HCT116 (cell line): ENCODE measurements at regions not wholly inside any gene's neighbourhood (a gene's known extent, or its start where the extent isn't known, plus 50 kb on each side); places are given as distances from the start of the nearest gene placed in this dataset.

Experiments used
- ATAC-seq: fragments of 200-7000 bp; cut with Tn5 transposase; 2 replicates; pipeline ENCODE4 v1.9.1; 2020; ENCODE audit warnings: mild to moderate bottlenecking, moderate library complexity
- BruUV-seq: library from RNA; stranded (reverse); fragments of 400-500 nt; replicated peaks from 2 replicates; lab custom pipeline; 2021; lab: Mats Ljungman, UMichigan
- CTCF ChIA-PET: fragments of 300-600 bp; sonication (Branson Sonifier 250); formaldehyde crosslinking; loops from one replicate; lab custom pipeline; 2021; ENCODE audit warnings: antibody characterized with exemption; lab: Charles Lee
- POLR2A ChIA-PET: fragments of 300-600, 350-600 bp; sonication (Branson Sonifier 250); formaldehyde crosslinking; loops from one replicate; lab custom pipeline; 2021; ENCODE audit warnings: antibody characterized with exemption; lab: Charles Lee
- RAD21 ChIA-PET, 2 experiments: fragments of 300-600 bp; sonication (Branson Sonifier 250); formaldehyde crosslinking; loops; one replicate each; lab custom pipeline; 2023; ENCODE audit warnings: low total read pairs in 2 of 2; ENCODE audit not compliant: uncharacterized antibody in 2 of 2, unreplicated experiment in 2 of 2, low non-redundant PET in 1 of 2; lab: Charles Lee
- DNase-seq: peaks from one replicate; pipeline ENCODE4 v3.0.0-alpha.2; 2010; ENCODE audit warnings: low read depth, low spot score
- H2AFZ ChIP-seq: fragments of 200-600 bp; shearing (Covaris generic), sonication (generic); 2 replicates; pipeline ENCODE4 v1.6.1; 2017; ENCODE audit warnings: low read depth, mixed run types, mixed read lengths, antibody characterized with exemption, low read length; ENCODE audit not compliant: poor library complexity, severe bottlenecking
- H3K27ac ChIP-seq: 2 replicates; pipeline ENCODE4 v1.5.1; 2012; ENCODE audit warnings: low read depth, low read length
- H3K27me3 ChIP-seq: fragments of 200-600 bp; sonication (generic); 2 replicates; pipeline ENCODE4 v1.6.1; 2016; ENCODE audit warnings: mixed run types, low read length, mixed read lengths; ENCODE audit not compliant: insufficient read depth
- H3K36me3 ChIP-seq, 2 experiments: fragments of 200-500 bp in 1 of 2; fragments of 200-600 bp in 1 of 2; sonication (Bioruptor generic) in 1 of 2; sonication (generic) in 1 of 2; 2 replicates each; pipeline versions ENCODE4 v1.5.1 to v1.6.1; 2014 to 2016; ENCODE audit warnings: low read length in 2 of 2, inconsistent platforms in 1 of 2, mixed read lengths in 1 of 2, mixed run types in 1 of 2; ENCODE audit not compliant: insufficient read depth in 2 of 2, control insufficient read depth in 1 of 2
- H3K4me1 ChIP-seq, 2 experiments: fragments of 200-600 bp in 1 of 2; sonication (generic) in 1 of 2; 2 replicates each; pipeline versions ENCODE4 v1.5.1 to v1.6.1; 2012 to 2017; ENCODE audit warnings: low read length in 2 of 2, inconsistent platforms in 1 of 2, mild to moderate bottlenecking in 1 of 2, mixed read lengths in 1 of 2, mixed run types in 1 of 2, moderate library complexity in 1 of 2; ENCODE audit not compliant: insufficient read depth in 2 of 2, control insufficient read depth in 1 of 2
- H3K4me2 ChIP-seq: fragments of 200-600 bp; sonication (generic); 2 replicates; pipeline ENCODE4 v1.6.1; 2017; ENCODE audit warnings: mixed run types, low read length, mixed read lengths
- H3K4me3 ChIP-seq, 2 experiments: fragments of 200-600 bp in 1 of 2; sonication (generic) in 1 of 2; replicated peaks in 1 of 2; 2 replicates each; pipeline ENCODE4 v1.5.1; 2011 to 2016; ENCODE audit warnings: low read length in 2 of 2, control low read depth in 1 of 2, low read depth in 1 of 2, mild to moderate bottlenecking in 1 of 2, mixed read lengths in 1 of 2, mixed run types in 1 of 2
- H3K79me2 ChIP-seq: fragments of 200-600 bp; sonication (generic); 2 replicates; pipeline ENCODE4 v1.6.1; 2017; ENCODE audit warnings: mild to moderate bottlenecking, mixed run types, low read length, moderate library complexity, mixed read lengths; ENCODE audit not compliant: insufficient read depth
- H3K9ac ChIP-seq: fragments of 200-600 bp; sonication (generic); 2 replicates; pipeline ENCODE4 v1.6.1; 2016; ENCODE audit warnings: low read length, mixed read lengths
- H3K9me2 ChIP-seq: fragments of 200-600 bp; sonication (generic), shearing (Covaris generic); 2 replicates; pipeline ENCODE4 v1.6.1; 2017; ENCODE audit warnings: mixed run types, mild to moderate bottlenecking, moderate library complexity; ENCODE audit not compliant: insufficient read depth
- H3K9me3 ChIP-seq, 2 experiments: fragments of 200-500 bp in 1 of 2; fragments of 200-600 bp in 1 of 2; sonication (Bioruptor generic) in 1 of 2; sonication (generic) in 1 of 2; 2 replicates each; pipeline ENCODE4 v1.6.1; 2014 to 2017; ENCODE audit warnings: low read length in 2 of 2, mixed read lengths in 2 of 2, inconsistent platforms in 1 of 2, low read depth in 1 of 2, mild to moderate bottlenecking in 1 of 2, mixed run types in 1 of 2, moderate library complexity in 1 of 2; ENCODE audit not compliant: control insufficient read depth in 1 of 2, insufficient read depth in 1 of 2
- H4K20me1 ChIP-seq: fragments of 200-600 bp; sonication (generic), shearing (Covaris generic); 2 replicates; pipeline ENCODE4 v1.6.1; 2017; ENCODE audit warnings: mixed run types, mild to moderate bottlenecking, moderate library complexity; ENCODE audit not compliant: insufficient read depth
- CBX3 ChIP-seq: IDR thresholded peaks from 2 replicates; pipeline ENCODE4 v1.6.1; 2012; ENCODE audit warnings: low read depth
- EGR1 ChIP-seq: IDR thresholded peaks from 2 replicates; pipeline ENCODE4 v1.6.1; 2012; ENCODE audit warnings: low read depth
- ELF1 ChIP-seq: IDR thresholded peaks from 2 replicates; pipeline ENCODE4 v1.6.1; 2012; ENCODE audit warnings: low read depth, borderline replicate concordance
- EZH2 ChIP-seq: fragments of 200-600 bp; sonication (generic); IDR thresholded peaks from 2 replicates; pipeline ENCODE4 v1.6.1; 2017; ENCODE audit warnings: antibody characterized with exemption, mixed run types
- MAX ChIP-seq: IDR thresholded peaks from 2 replicates; pipeline ENCODE4 v1.6.1; 2012
- POLR2A ChIP-seq: IDR thresholded peaks from 2 replicates; pipeline ENCODE4 v1.7.0; 2011; ENCODE audit warnings: borderline replicate concordance; ENCODE audit not compliant: insufficient read depth, insufficient read length; ENCODE audit errors: extremely low read depth
- POLR2AphosphoS5 ChIP-seq: IDR thresholded peaks from 2 replicates; pipeline ENCODE4 v1.6.1; 2011; ENCODE audit warnings: mild to moderate bottlenecking, low read depth, low read length, moderate library complexity
- RAD21 ChIP-seq: IDR thresholded peaks from 2 replicates; pipeline ENCODE4 v1.6.1; 2012; ENCODE audit warnings: low read depth, mild to moderate bottlenecking
- SIN3A ChIP-seq: IDR thresholded peaks from 2 replicates; pipeline ENCODE4 v1.6.1; 2012; ENCODE audit warnings: low read depth
- SP1 ChIP-seq: IDR thresholded peaks from 2 replicates; pipeline ENCODE4 v1.6.1; 2012; ENCODE audit warnings: low read depth
- SRF ChIP-seq: IDR thresholded peaks from 2 replicates; pipeline ENCODE4 v1.6.1; 2012; ENCODE audit warnings: low read depth
- TCF7L2 ChIP-seq: IDR thresholded peaks from 2 replicates; pipeline ENCODE4 v1.7.0; 2011; ENCODE audit warnings: borderline replicate concordance, inconsistent platforms; ENCODE audit not compliant: insufficient read depth, insufficient read length; ENCODE audit errors: extremely low read depth
- ZFX ChIP-seq: fragments of 450-650 bp; IDR thresholded peaks from 2 replicates; pipeline ENCODE4 v1.6.1; 2017
- intact Hi-C: fragments of 100-400 bp; cut with micrococcal nuclease; formaldehyde crosslinking; loops from 2 replicates; pipeline ENCODE4 v1.10.0; 2022
- TF ChIP-seq, protein P1 (sequence below): IDR thresholded peaks from 2 replicates; pipeline ENCODE4 v1.6.1; 2012
- TF ChIP-seq, protein P2 (sequence below): IDR thresholded peaks from 2 replicates; pipeline ENCODE4 v1.6.1; 2012; ENCODE audit warnings: low read depth

- Histone ChIP-seq H4K20me1 (no peaks in the 10 kb centered on the region), H3K36me3 (no peaks in the 10 kb centered on the region), H3K4me1 (no peaks in the 10 kb centered on the region), H2AFZ (no peak overlapping the region), H3K4me3 (no peak overlapping the region), H3K9me2 (no peaks in the 10 kb centered on the region), H3K4me2 (no peak overlapping the region), H3K79me2 (no peaks in the 10 kb centered on the region), H3K9me3 (no peaks in the 10 kb centered on the region), H3K9ac (no peak overlapping the region), H3K27ac (no peak overlapping the region), H3K27me3 (no peaks in the 10 kb centered on the region)
- ATAC-seq (no peak), DNase-seq (no peak)
- BruUV-seq = no TSS peak
- ChIA-PET CTCF (no interaction called here), POLR2A (no interaction called here), RAD21 (no interaction called here)
- intact Hi-C loops = no loop called here
- TF ChIP-seq, protein P1, sequence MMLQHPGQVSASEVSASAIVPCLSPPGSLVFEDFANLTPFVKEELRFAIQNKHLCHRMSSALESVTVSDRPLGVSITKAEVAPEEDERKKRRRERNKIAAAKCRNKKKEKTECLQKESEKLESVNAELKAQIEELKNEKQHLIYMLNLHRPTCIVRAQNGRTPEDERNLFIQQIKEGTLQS = no peak
- TF ChIP-seq CBX3 (no peak), SP1 (no peak), POLR2AphosphoS5 (no peak), ELF1 (no peak)
Observed at GRCh38 chr15:95709959-95710695, 620.4 kb upstream of the NR2F2 start.

- H3K27me3 ChIP-seq = no peaks in the 10 kb centered on the region
- DNase-seq (no peak), ATAC-seq (no peak)
- ChIA-PET POLR2A (no interaction called here), CTCF (no interaction called here), RAD21 (no interaction called here)
- H3K9ac ChIP-seq = no peak overlapping the region
- no peaks in the 10 kb centered on the region for H4K20me1 ChIP-seq
- H3K9me2 ChIP-seq = no peaks in the 10 kb centered on the region
- H3K4me2 ChIP-seq = no peak overlapping the region
- no peaks in the 10 kb centered on the region for H3K9me3 ChIP-seq
- no peak overlapping the region for H2AFZ ChIP-seq
- H3K36me3 ChIP-seq = no peaks in the 10 kb centered on the region
- intact Hi-C loops = no loop called here
- no peaks in the 10 kb centered on the region for H3K4me1 ChIP-seq
- no peak overlapping the region for H3K4me3 ChIP-seq
- no TSS peak for BruUV-seq
- H3K79me2 ChIP-seq = no peaks in the 10 kb centered on the region
- H3K27ac ChIP-seq = no peak overlapping the region
- TF ChIP-seq EZH2 = no peak
- no peak for TF ChIP-seq RAD21
- TF ChIP-seq SP1 = no peak
- TF ChIP-seq EGR1 = no peak
- no peak for TF ChIP-seq SRF
- TF ChIP-seq, protein P2, sequence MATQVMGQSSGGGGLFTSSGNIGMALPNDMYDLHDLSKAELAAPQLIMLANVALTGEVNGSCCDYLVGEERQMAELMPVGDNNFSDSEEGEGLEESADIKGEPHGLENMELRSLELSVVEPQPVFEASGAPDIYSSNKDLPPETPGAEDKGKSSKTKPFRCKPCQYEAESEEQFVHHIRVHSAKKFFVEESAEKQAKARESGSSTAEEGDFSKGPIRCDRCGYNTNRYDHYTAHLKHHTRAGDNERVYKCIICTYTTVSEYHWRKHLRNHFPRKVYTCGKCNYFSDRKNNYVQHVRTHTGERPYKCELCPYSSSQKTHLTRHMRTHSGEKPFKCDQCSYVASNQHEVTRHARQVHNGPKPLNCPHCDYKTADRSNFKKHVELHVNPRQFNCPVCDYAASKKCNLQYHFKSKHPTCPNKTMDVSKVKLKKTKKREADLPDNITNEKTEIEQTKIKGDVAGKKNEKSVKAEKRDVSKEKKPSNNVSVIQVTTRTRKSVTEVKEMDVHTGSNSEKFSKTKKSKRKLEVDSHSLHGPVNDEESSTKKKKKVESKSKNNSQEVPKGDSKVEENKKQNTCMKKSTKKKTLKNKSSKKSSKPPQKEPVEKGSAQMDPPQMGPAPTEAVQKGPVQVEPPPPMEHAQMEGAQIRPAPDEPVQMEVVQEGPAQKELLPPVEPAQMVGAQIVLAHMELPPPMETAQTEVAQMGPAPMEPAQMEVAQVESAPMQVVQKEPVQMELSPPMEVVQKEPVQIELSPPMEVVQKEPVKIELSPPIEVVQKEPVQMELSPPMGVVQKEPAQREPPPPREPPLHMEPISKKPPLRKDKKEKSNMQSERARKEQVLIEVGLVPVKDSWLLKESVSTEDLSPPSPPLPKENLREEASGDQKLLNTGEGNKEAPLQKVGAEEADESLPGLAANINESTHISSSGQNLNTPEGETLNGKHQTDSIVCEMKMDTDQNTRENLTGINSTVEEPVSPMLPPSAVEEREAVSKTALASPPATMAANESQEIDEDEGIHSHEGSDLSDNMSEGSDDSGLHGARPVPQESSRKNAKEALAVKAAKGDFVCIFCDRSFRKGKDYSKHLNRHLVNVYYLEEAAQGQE = no peak
- TF ChIP-seq SIN3A = no peak
- no peak for TF ChIP-seq ZFX
- TF ChIP-seq CBX3 = no peak
- TF ChIP-seq, protein P1 = no peak
- no peak for TF ChIP-seq MAX
- no peak for TF ChIP-seq TCF7L2
- TF ChIP-seq POLR2A = no peak
- TF ChIP-seq ELF1 = no peak
Observed at GRCh38 chr15:95712785-95713184, 617.7 kb upstream of the NR2F2 start.
